ENCODE measurements at regions not wholly inside any gene's neighbourhood (a gene's known extent, or its start where the extent isn't known, plus 50 kb on each side); places are given as distances from the start of the nearest gene placed in this dataset.

DNA sequence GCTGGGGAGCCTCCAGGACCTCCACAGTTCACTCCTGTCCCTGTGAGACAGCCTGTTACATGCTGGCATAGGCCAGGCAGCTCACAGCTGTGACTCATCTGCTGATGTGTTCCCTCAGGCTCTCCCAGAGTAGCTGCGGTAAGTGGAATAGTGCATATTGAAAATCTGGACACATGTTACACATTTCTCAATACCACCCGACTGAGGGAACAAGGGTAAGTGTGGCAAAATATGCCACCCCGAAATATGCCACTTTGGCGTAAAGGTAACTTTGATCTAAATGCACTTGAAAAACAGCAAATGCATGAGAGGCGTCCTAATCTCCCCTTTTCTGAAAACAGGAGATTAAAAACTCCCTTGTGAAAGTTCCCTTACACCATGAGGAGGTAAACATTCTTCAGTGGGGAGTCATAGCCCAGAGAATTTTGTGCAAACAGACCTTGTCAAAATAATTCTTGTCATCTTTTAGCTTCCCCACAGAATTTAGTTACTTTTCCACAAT, 557.9 kb downstream of the CCDC85A start:
- TF ChIP-seq, protein P1, sequence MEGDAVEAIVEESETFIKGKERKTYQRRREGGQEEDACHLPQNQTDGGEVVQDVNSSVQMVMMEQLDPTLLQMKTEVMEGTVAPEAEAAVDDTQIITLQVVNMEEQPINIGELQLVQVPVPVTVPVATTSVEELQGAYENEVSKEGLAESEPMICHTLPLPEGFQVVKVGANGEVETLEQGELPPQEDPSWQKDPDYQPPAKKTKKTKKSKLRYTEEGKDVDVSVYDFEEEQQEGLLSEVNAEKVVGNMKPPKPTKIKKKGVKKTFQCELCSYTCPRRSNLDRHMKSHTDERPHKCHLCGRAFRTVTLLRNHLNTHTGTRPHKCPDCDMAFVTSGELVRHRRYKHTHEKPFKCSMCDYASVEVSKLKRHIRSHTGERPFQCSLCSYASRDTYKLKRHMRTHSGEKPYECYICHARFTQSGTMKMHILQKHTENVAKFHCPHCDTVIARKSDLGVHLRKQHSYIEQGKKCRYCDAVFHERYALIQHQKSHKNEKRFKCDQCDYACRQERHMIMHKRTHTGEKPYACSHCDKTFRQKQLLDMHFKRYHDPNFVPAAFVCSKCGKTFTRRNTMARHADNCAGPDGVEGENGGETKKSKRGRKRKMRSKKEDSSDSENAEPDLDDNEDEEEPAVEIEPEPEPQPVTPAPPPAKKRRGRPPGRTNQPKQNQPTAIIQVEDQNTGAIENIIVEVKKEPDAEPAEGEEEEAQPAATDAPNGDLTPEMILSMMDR (IDR thresholded peaks at IDR 0.05), result no peak
- Histone ChIP-seq H3K4me3 (no peak overlapping the region), H3K9me3 (no peaks in the 10 kb centered on the region), H3K27ac (peak overlapping the region; percentile 11 to 21), H3K36me3 (no peaks in the 10 kb centered on the region), H3K27me3 (no peaks in the 10 kb centered on the region), H3K4me1 (no peaks in the 10 kb centered on the region)
- DNase-seq (ENCODE audit: low spot score in 2 of 2), result peak in 1 of 2 donors; percentile 71
- intact Hi-C loops (cut with DNase I), result no loop called here

DNA sequence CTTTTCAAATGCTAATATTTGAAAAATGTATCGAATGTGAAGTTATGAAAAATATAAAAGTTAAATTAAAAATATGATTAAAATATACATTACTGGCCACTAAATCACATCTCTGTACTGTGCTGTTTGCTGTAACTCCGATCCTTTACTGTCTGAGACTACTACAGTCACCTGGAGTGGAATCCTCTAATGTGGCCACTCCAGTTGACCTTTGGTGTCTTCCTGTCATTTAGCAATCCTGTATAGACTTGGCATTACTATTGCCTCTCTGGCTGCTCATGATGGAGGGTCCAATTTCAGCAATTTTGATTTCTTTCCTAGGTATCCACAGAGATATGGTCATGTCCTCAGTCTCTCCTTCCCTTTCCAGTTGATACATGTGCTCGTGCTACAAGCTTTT, 560.0 kb downstream of the CCDC85A start:
- intact Hi-C loops (cut with DNase I), result no loop called here

DNA sequence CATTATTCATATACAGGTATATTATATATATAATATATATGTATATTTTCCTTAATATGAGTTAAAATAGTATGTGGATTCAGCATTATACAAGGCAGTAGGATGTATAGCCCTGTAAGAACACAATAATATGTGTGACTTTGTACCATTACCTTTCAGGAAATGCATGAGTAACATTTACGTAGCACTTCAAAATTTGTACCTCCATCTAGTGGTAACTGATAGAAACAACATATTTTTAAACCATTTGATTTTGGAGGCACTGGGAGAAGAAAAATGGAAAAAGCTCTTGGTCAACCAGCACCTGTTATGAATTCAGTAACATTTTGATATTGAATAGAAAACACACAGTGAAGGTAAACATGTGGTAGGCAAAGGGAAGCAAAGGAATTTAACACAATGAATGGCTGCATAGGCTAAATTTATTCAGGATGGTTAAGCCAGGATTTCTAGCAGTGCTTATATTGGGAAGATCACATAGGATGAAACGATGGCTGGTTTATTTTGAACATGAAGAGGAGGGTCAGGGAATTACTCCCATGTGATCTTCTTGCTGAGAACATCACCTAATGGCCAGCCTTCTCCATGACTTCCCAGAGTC, 565.5 kb downstream of the CCDC85A start:
- no peaks in the 10 kb centered on the region for H3K4me1 ChIP-seq
- TF ChIP-seq, protein P1 (IDR thresholded peaks at IDR 0.05), result peak in 2 of 3 experiments; percentile 27 to 50
- no peak for DNase-seq (ENCODE audit: low spot score in 2 of 2)
- H3K36me3 ChIP-seq, result no peaks in the 10 kb centered on the region
- no peak overlapping the region for H3K27ac ChIP-seq
- no peaks in the 10 kb centered on the region for H3K27me3 ChIP-seq
- no peak overlapping the region for H3K4me3 ChIP-seq
- intact Hi-C loops (cut with DNase I), result loop anchor here (1.0 kb wide), 1 partner anchor 566 kb away; the partner anchor contains the start of gene CCDC85A
- no peaks in the 10 kb centered on the region for H3K9me3 ChIP-seq

More for the DNA sequence above, 560.0 kb downstream of the CCDC85A start:
- no peaks in the 10 kb centered on the region for H3K4me1 ChIP-seq
- no peaks in the 10 kb centered on the region for H3K36me3 ChIP-seq
- TF ChIP-seq, protein P1 (IDR thresholded peaks at IDR 0.05), result no peak
- no peak overlapping the region for H3K4me3 ChIP-seq
- no peak for DNase-seq (ENCODE audit: low spot score in 2 of 2)
- no peaks in the 10 kb centered on the region for H3K9me3 ChIP-seq
- H3K27me3 ChIP-seq, result no peaks in the 10 kb centered on the region
- H3K27ac ChIP-seq, result no peak overlapping the region

DNA sequence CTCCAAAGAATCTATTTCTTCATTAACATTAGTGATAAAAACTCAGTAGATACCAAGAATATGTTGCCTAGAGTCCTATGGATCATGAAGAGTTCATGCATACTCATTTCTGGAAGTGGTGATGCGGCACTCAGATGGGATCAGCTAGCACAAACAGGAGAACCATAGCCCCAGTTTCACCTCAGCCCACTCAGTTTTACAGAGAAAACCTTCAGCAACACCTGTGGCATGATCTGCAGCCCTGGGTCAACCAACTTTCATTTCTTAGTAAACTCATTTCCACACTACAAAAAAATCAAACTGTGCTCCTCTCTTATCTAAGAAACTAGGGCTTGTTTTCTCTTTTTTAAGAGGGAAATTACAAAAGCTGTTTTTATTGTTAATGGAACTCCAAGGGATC, 569.4 kb downstream of the CCDC85A start:
- TF ChIP-seq, protein P1 (IDR thresholded peaks at IDR 0.05), result no peak
- intact Hi-C loops (cut with DNase I), result no loop called here
- H3K36me3 ChIP-seq, result no peaks in the 10 kb centered on the region
- no peaks in the 10 kb centered on the region for H3K27me3 ChIP-seq
- H3K4me1 ChIP-seq, result no peaks in the 10 kb centered on the region
- no peak overlapping the region for H3K27ac ChIP-seq
- no peaks in the 10 kb centered on the region for H3K9me3 ChIP-seq
- no peak for DNase-seq (ENCODE audit: low spot score in 2 of 2)
- H3K4me3 ChIP-seq, result no peak overlapping the region

DNA sequence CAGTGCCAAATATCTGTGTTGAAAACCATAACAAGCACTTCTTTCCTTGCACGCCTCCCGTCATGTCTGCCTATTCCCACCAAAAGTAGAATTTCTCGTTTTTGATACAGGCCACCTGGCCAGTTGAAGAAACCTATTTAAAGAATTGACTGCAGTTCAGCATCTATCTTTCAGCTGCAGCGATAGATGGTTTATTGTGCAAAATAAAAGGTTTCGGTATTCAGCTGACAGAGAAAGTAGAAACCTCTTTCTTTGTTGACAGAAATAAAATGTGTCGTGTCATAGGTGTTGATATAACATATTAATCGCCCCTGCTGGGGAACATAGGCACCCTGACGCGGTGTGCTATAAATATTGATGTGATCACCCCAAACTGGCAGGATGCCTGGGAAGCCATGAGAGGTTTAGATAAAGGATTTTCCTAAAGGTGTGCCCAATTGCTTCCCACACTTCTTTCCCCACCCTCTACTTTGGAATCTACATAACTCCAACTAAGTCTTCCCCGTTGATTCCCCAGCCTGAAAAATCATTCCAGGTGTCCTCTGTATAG, 570.4 kb downstream of the CCDC85A start:
- intact Hi-C loops (cut with DNase I), result no loop called here
- no peaks in the 10 kb centered on the region for H3K36me3 ChIP-seq
- H3K27me3 ChIP-seq, result no peaks in the 10 kb centered on the region
- H3K9me3 ChIP-seq, result no peaks in the 10 kb centered on the region
- TF ChIP-seq, protein P1 (IDR thresholded peaks at IDR 0.05), result no peak
- DNase-seq (ENCODE audit: low spot score in 2 of 2), result no peak
- no peak overlapping the region for H3K27ac ChIP-seq
- no peaks in the 10 kb centered on the region for H3K4me1 ChIP-seq
- no peak overlapping the region for H3K4me3 ChIP-seq
